ENCODE measurements at regions not wholly inside any gene's neighbourhood (a gene's known extent, or its start where the extent isn't known, plus 50 kb on each side); places are given as distances from the start of the nearest gene placed in this dataset.
"Not testable (repeated sequence)": the region's sequence is repeated elsewhere in the genome, so short reads cannot be mapped to it uniquely, and the experiment has no call there.

- not testable (repeated sequence) for DNase-seq (ENCODE audit: extremely low read depth in 1 of 11, low read depth in 9 of 11, low spot score in 4 of 11)
Observed at GRCh38 chrX:115394806-115395205, 105.3 kb downstream of the LUZP4 start.

- no peak for DNase-seq (ENCODE audit: extremely low read depth in 1 of 11, low read depth in 9 of 11, low spot score in 4 of 11)
Observed at GRCh38 chrX:115399306-115399705, 109.8 kb downstream of the LUZP4 start.

GRCh38 chrX:115400960-115401359, 111.4 kb downstream of the LUZP4 start:
- no peak for DNase-seq (ENCODE audit: extremely low read depth in 1 of 11, low read depth in 9 of 11, low spot score in 4 of 11)

- DNase-seq (ENCODE audit: extremely low read depth in 1 of 11, low read depth in 9 of 11, low spot score in 4 of 11): no peak
Observed at GRCh38 chrX:115402299-115402698, 112.8 kb downstream of the LUZP4 start.

GRCh38 chrX:115408771-115409400, 119.4 kb downstream of the LUZP4 start:
- DNase-seq (ENCODE audit: extremely low read depth in 1 of 11, low read depth in 9 of 11, low spot score in 4 of 11): no peak

- no peak for DNase-seq (ENCODE audit: extremely low read depth in 1 of 11, low read depth in 9 of 11, low spot score in 4 of 11)
Observed at GRCh38 chrX:115409551-115409950, 120.0 kb downstream of the LUZP4 start.

- no peak for DNase-seq (ENCODE audit: extremely low read depth in 1 of 11, low read depth in 9 of 11, low spot score in 4 of 11)
Observed at GRCh38 chrX:115410731-115411428, 121.4 kb downstream of the LUZP4 start.

GRCh38 chrX:115413246-115413878, 123.8 kb downstream of the LUZP4 start:
- DNase-seq (ENCODE audit: extremely low read depth in 1 of 11, low read depth in 9 of 11, low spot score in 4 of 11): no peak

GRCh38 chrX:115419069-115419468, 129.6 kb downstream of the LUZP4 start:
- no peak for DNase-seq (ENCODE audit: extremely low read depth in 1 of 11, low read depth in 9 of 11, low spot score in 4 of 11)

- no peak for DNase-seq (ENCODE audit: extremely low read depth in 1 of 11, low read depth in 9 of 11, low spot score in 4 of 11)
Observed at GRCh38 chrX:115423086-115423485, 133.6 kb downstream of the LUZP4 start.

GRCh38 chrX:115425359-115425758, 135.6 kb upstream of the PLS3 start:
- no peak for DNase-seq (ENCODE audit: extremely low read depth in 1 of 11, low read depth in 9 of 11, low spot score in 4 of 11)

- DNase-seq (ENCODE audit: extremely low read depth in 1 of 11, low read depth in 9 of 11, low spot score in 4 of 11): no peak
Observed at GRCh38 chrX:115427861-115428410, 133.0 kb upstream of the PLS3 start.

- DNase-seq (ENCODE audit: extremely low read depth in 1 of 11, low read depth in 9 of 11, low spot score in 4 of 11): not testable (repeated sequence)
Observed at GRCh38 chrX:115434834-115435233, 126.1 kb upstream of the PLS3 start.

- DNase-seq (ENCODE audit: extremely low read depth in 1 of 11, low read depth in 9 of 11, low spot score in 4 of 11): no peak
Observed at GRCh38 chrX:115437841-115438595, 123.0 kb upstream of the PLS3 start.

GRCh38 chrX:115448146-115448545, 112.8 kb upstream of the PLS3 start:
- DNase-seq (ENCODE audit: extremely low read depth in 1 of 11, low read depth in 9 of 11, low spot score in 4 of 11): no peak

- peak in 2 of 11 donors; percentile 16 to 20 for DNase-seq (ENCODE audit: extremely low read depth in 1 of 11, low read depth in 9 of 11, low spot score in 4 of 11)
Observed at GRCh38 chrX:115449742-115450141, 111.2 kb upstream of the PLS3 start.

GRCh38 chrX:115452251-115452650, 108.7 kb upstream of the PLS3 start:
- DNase-seq (ENCODE audit: extremely low read depth in 1 of 11, low read depth in 9 of 11, low spot score in 4 of 11): no peak

GRCh38 chrX:115459883-115460880, 100.8 kb upstream of the PLS3 start:
- DNase-seq (ENCODE audit: extremely low read depth in 1 of 11, low read depth in 9 of 11, low spot score in 4 of 11): no peak
